ENCODE measurements at regions not wholly inside any gene's neighbourhood (a gene's known extent, or its start where the extent isn't known, plus 50 kb on each side); places are given as distances from the start of the nearest gene placed in this dataset.

- TF ChIP-seq FOS (IDR thresholded peaks at IDR 0.05; ENCODE audit: borderline replicate concordance, insufficient read depth, low read length) (no peak), POLR2A (IDR thresholded peaks at IDR 0.05; ENCODE audit: low read depth, low read length) (no peak), GATA2 (IDR thresholded peaks at IDR 0.05; ENCODE audit: insufficient read depth, insufficient read length, low read depth, low read length) (no peak), JUN (IDR thresholded peaks at IDR 0.05; ENCODE audit: borderline replicate concordance, insufficient read depth, insufficient read length, low read depth) (no peak), EZH2 (IDR thresholded peaks at IDR 0.05; ENCODE audit: borderline replicate concordance, low read depth, low read length, severe bottlenecking) (no peak), MAX (IDR thresholded peaks at IDR 0.05; ENCODE audit: insufficient read depth, insufficient read length) (no peak), POLR2AphosphoS5 (IDR thresholded peaks at IDR 0.05; ENCODE audit: insufficient read depth, low read depth, low read length) (no peak), MYC (IDR thresholded peaks at IDR 0.05; ENCODE audit: low read depth, low read length) (no peak), CTCF (IDR thresholded peaks at IDR 0.05; ENCODE audit: extremely low read depth in 1 of 2, insufficient read depth in 1 of 2, low read depth in 1 of 2, low read length in 2 of 2) (no peak)
- H3K4me3 ChIP-seq (replicated peaks in 1 of 3; ENCODE audit: insufficient read depth in 1 of 3, low read depth in 1 of 3, low read length in 3 of 3) = no peak overlapping the region
- no peaks in the 10 kb centered on the region for H3K9me1 ChIP-seq (replicated peaks; ENCODE audit: control insufficient read depth, extremely low read depth, insufficient read depth, low read length)
- H3K36me3 ChIP-seq (ENCODE audit: control insufficient read depth in 2 of 2, extremely low read depth in 1 of 2, insufficient read depth in 2 of 2, low read length in 2 of 2) = no peaks in the 10 kb centered on the region
- ChIA-PET POLR2A (no interaction called here), CTCF (no interaction called here)
- H3K9me3 ChIP-seq (replicated peaks; ENCODE audit: control insufficient read depth, insufficient read depth, low read length) = no peaks in the 10 kb centered on the region
- DNase-seq (ENCODE audit: low read depth, low spot score) = peak; percentile 70
- BruUV-seq (replicated peaks) = no TSS peak
- H4K20me1 ChIP-seq (replicated peaks; ENCODE audit: control insufficient read depth, extremely low read depth, insufficient read depth, low read length) = no peaks in the 10 kb centered on the region
- intact Hi-C loops (cut with micrococcal nuclease) (no loop called here), dilution Hi-C loops (cut with MboI; ENCODE audit: extremely low pct_ligation_motif_present, low sequenced_read_pairs) (no loop called here)
- no peaks in the 10 kb centered on the region for H3K79me2 ChIP-seq (ENCODE audit: control insufficient read depth, insufficient read depth, low read length)
- no peak overlapping the region for H2AFZ ChIP-seq (ENCODE audit: low read depth, low read length)
- H3K9ac ChIP-seq (replicated peaks; ENCODE audit: extremely low read depth, insufficient read depth, low read length) = no peak overlapping the region
- no peaks in the 10 kb centered on the region for H3K27me3 ChIP-seq (ENCODE audit: control insufficient read depth in 2 of 2, insufficient read depth in 2 of 2, low read length in 2 of 2)
- FAIRE-seq = peak; percentile 68
- H3K4me2 ChIP-seq (ENCODE audit: insufficient read depth, low read length) = no peak overlapping the region
- no peaks in the 10 kb centered on the region for H3K4me1 ChIP-seq (ENCODE audit: control insufficient read depth, extremely low read depth, insufficient read depth, low read length)
- H3K27ac ChIP-seq (ENCODE audit: insufficient read depth, low read depth, low read length) = no peak overlapping the region
These were observed 142.3 kb upstream of the ARGLU1 start for GRCh38 chr13:106710266-106710665.
